Progenitor cell of endocrine pancreas (in vitro differentiated cells): ENCODE measurements at regions not wholly inside any gene's neighbourhood (a gene's known extent, or its start where the extent isn't known, plus 50 kb on each side); places are given as distances from the start of the nearest gene placed in this dataset.
A peak's percentile ranks its signal among the peaks of the same experiment; 100 is the strongest.

ENCODE experiments used
- DNase-seq: peaks from one replicate; pipeline ENCODE4 v3.0.0; 2021; ENCODE audit warnings: low spot score; ENCODE audit not compliant: unreplicated experiment
- H3K27ac Mint-ChIP-seq: 2 replicates; pipeline ENCODE4 v1.8.0; 2021; ENCODE audit warnings: mild to moderate bottlenecking, moderate library complexity, mixed read lengths
- H3K27me3 Mint-ChIP-seq: 2 replicates; pipeline ENCODE4 v1.8.0; 2021; ENCODE audit warnings: mixed read lengths
- H3K36me3 Mint-ChIP-seq: 2 replicates; pipeline ENCODE4 v1.8.0; 2022; ENCODE audit warnings: mixed read lengths; ENCODE audit not compliant: insufficient read depth
- H3K4me1 Mint-ChIP-seq: 2 replicates; pipeline ENCODE4 v1.8.0; 2021; ENCODE audit warnings: low read depth, mixed read lengths
- H3K4me3 Mint-ChIP-seq: 2 replicates; pipeline ENCODE4 v1.8.0; 2021; ENCODE audit warnings: low read depth, mild to moderate bottlenecking, moderate library complexity, mixed read lengths
- H3K9me3 Mint-ChIP-seq: 2 replicates; pipeline ENCODE4 v1.8.0; 2021; ENCODE audit warnings: low read depth, mixed read lengths
- TF ChIP-seq, protein P1 (sequence below): fragments of 200-600 bp; sonication (generic); IDR thresholded peaks from one replicate; pipeline ENCODE4 v1.5.0; 2021; ENCODE audit warnings: antibody characterized with exemption, mild to moderate bottlenecking; ENCODE audit not compliant: unreplicated experiment

- TF ChIP-seq, protein P1, sequence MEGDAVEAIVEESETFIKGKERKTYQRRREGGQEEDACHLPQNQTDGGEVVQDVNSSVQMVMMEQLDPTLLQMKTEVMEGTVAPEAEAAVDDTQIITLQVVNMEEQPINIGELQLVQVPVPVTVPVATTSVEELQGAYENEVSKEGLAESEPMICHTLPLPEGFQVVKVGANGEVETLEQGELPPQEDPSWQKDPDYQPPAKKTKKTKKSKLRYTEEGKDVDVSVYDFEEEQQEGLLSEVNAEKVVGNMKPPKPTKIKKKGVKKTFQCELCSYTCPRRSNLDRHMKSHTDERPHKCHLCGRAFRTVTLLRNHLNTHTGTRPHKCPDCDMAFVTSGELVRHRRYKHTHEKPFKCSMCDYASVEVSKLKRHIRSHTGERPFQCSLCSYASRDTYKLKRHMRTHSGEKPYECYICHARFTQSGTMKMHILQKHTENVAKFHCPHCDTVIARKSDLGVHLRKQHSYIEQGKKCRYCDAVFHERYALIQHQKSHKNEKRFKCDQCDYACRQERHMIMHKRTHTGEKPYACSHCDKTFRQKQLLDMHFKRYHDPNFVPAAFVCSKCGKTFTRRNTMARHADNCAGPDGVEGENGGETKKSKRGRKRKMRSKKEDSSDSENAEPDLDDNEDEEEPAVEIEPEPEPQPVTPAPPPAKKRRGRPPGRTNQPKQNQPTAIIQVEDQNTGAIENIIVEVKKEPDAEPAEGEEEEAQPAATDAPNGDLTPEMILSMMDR: no peak
- Mint-ChIP-seq H3K9me3 (no peaks in the 10 kb centered on the region), H3K27me3 (peaks cover 5% of the 10 kb centered on the region), H3K4me1 (no peaks in the 10 kb centered on the region), H3K4me3 (no peak overlapping the region), H3K27ac (no peak overlapping the region), H3K36me3 (no peaks in the 10 kb centered on the region)
- no peak for DNase-seq
Observed at GRCh38 chr18:75859533-75859932, 432.0 kb upstream of the SMIM21 start.

- TF ChIP-seq, protein P1: no peak
- Mint-ChIP-seq H3K27ac (no peak overlapping the region), H3K4me1 (no peaks in the 10 kb centered on the region), H3K4me3 (no peak overlapping the region), H3K9me3 (no peaks in the 10 kb centered on the region), H3K27me3 (peaks cover 5% of the 10 kb centered on the region), H3K36me3 (no peaks in the 10 kb centered on the region)
- no peak for DNase-seq
Observed at GRCh38 chr18:75858754-75859153, 431.3 kb upstream of the SMIM21 start.

- DNase-seq: no peak
- Mint-ChIP-seq H3K9me3 (no peaks in the 10 kb centered on the region), H3K4me3 (no peak overlapping the region), H3K36me3 (no peaks in the 10 kb centered on the region), H3K27ac (no peak overlapping the region), H3K4me1 (no peaks in the 10 kb centered on the region), H3K27me3 (peaks cover 5% of the 10 kb centered on the region)
- TF ChIP-seq, protein P1: no peak
Observed at GRCh38 chr18:75857558-75857957, 430.1 kb upstream of the SMIM21 start.

DNA sequence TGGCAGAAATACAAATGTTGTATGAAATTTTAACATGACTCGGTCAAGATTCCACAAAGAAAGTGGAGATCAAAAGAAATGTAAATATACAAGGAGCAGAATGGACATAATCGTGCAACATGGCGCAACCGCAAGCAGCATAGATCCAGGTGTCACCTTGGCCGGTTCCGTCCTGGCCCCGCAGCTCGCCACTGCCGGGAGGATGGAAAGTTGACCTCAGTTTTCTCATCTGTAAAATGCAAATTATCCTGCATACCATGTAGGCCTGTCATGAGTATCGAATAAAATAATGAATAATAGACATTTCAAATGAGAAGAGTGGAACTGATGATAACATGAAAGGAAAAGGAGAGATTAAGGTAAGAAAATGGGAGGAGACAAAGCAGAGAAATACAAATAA lies 427.3 kb upstream of the SMIM21 start:
- Mint-ChIP-seq H3K27ac (no peak overlapping the region), H3K4me1 (no peaks in the 10 kb centered on the region)
- no peak for DNase-seq

DNA sequence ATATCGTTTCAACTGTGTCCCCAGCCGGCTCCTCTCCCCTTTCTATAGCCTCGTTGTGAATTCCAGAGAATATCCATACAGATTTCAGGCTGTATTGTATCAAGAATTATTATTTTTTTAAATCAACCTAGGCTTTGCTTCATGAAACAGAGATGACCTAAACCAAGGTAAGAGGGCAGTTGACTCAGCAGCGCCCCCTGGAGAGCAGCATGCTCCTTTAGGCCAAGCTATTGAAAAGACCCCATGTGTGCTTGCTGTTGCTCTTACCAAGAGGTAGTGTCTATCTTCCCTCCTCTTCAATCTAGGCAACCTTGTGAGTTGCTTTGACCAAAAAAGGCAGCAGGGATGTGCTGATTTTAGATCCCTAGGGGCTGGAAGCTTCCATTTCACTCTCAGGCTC lies 426.7 kb upstream of the SMIM21 start:
- H3K4me3 Mint-ChIP-seq: no peak overlapping the region
- H3K9me3 Mint-ChIP-seq: no peaks in the 10 kb centered on the region
- TF ChIP-seq, protein P1: peak; percentile 28
- no peak for DNase-seq
- no peaks in the 10 kb centered on the region for H3K4me1 Mint-ChIP-seq
- no peak overlapping the region for H3K27ac Mint-ChIP-seq
- no peaks in the 10 kb centered on the region for H3K27me3 Mint-ChIP-seq
- no peaks in the 10 kb centered on the region for H3K36me3 Mint-ChIP-seq

More for the DNA sequence above, 427.3 kb upstream of the SMIM21 start:
- H3K27me3 Mint-ChIP-seq: no peaks in the 10 kb centered on the region
- H3K4me3 Mint-ChIP-seq: no peak overlapping the region
- H3K9me3 Mint-ChIP-seq: no peaks in the 10 kb centered on the region
- no peaks in the 10 kb centered on the region for H3K36me3 Mint-ChIP-seq
- TF ChIP-seq, protein P1: no peak
